ENCODE measurements at regions not wholly inside any gene's neighbourhood (a gene's known extent, or its start where the extent isn't known, plus 50 kb on each side); places are given as distances from the start of the nearest gene placed in this dataset.
A peak's percentile ranks its signal among the peaks of the same experiment; 100 is the strongest.

- TF ChIP-seq, protein P1, sequence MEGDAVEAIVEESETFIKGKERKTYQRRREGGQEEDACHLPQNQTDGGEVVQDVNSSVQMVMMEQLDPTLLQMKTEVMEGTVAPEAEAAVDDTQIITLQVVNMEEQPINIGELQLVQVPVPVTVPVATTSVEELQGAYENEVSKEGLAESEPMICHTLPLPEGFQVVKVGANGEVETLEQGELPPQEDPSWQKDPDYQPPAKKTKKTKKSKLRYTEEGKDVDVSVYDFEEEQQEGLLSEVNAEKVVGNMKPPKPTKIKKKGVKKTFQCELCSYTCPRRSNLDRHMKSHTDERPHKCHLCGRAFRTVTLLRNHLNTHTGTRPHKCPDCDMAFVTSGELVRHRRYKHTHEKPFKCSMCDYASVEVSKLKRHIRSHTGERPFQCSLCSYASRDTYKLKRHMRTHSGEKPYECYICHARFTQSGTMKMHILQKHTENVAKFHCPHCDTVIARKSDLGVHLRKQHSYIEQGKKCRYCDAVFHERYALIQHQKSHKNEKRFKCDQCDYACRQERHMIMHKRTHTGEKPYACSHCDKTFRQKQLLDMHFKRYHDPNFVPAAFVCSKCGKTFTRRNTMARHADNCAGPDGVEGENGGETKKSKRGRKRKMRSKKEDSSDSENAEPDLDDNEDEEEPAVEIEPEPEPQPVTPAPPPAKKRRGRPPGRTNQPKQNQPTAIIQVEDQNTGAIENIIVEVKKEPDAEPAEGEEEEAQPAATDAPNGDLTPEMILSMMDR (IDR thresholded peaks at IDR 0.05; ENCODE audit: low read depth, low read length): no peak
- no peak for DNase-seq
Measured at GRCh38 chr4:147136310-147136709, 190.6 kb upstream of the TTC29 start.

DNA sequence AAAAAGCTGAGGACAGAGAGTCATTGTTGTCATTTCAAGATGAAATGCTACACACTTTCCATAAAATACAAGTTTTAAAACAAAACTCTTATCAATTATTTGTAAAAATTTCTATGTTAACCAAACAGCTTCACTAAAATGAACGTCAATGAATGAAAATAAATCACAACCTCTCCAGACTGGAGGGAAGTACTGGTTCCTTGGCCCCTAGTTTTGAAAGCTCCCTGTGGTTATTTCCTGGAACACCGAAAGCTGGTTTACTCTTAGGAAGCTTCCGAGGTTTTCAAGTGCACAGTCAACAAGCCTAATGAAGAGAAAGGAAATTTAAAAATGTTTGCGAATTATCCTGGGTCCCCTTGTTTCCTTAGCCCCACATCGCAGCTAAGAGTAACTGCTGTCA, 191.1 kb upstream of the TTC29 start:
- no peak for DNase-seq
- H3K9me3 ChIP-seq (ENCODE audit: severe bottlenecking): no peaks in the 10 kb centered on the region
- H3K36me3 ChIP-seq: no peaks in the 10 kb centered on the region
- TF ChIP-seq, protein P1 (IDR thresholded peaks at IDR 0.05; ENCODE audit: low read depth, low read length): no peak
- no peak overlapping the region for H3K4me3 ChIP-seq (ENCODE audit: low read depth, low read length)
- no peaks in the 10 kb centered on the region for H3K27me3 ChIP-seq (ENCODE audit: insufficient read depth, low read depth, severe bottlenecking)
- H3K27ac ChIP-seq: peak overlapping the region; percentile 53

More at GRCh38 chr4:147136310-147136709, 190.6 kb upstream of the TTC29 start:
- Histone ChIP-seq H3K27me3 (ENCODE audit: insufficient read depth, low read depth, severe bottlenecking) (no peaks in the 10 kb centered on the region), H3K4me3 (ENCODE audit: low read depth, low read length) (no peak overlapping the region), H3K27ac (no peak overlapping the region), H3K36me3 (no peaks in the 10 kb centered on the region), H3K9me3 (ENCODE audit: severe bottlenecking) (no peaks in the 10 kb centered on the region)

DNA sequence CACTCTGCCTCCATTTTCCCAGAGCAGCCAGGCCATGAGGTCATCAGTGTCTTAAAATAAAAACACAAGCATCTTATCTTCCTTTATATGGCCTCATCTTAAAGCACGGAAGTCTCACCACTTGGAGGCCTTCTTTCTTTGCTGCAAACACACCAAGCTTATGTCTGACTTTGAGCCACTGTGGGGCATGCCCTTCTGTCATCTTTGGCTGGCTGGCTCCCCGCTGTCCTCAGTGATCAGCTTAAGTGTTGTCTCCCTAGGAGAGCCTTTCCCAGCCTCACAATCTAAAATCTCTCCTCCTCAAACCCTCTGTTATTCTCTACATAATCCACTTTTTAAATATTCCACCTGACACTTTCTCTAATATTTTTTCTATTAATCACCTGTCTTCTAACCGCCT, 191.6 kb upstream of the TTC29 start:
- Histone ChIP-seq H3K27ac (peak overlapping the region; percentile 53), H3K4me3 (ENCODE audit: low read depth, low read length) (no peak overlapping the region), H3K36me3 (no peaks in the 10 kb centered on the region), H3K9me3 (ENCODE audit: severe bottlenecking) (no peaks in the 10 kb centered on the region), H3K27me3 (ENCODE audit: insufficient read depth, low read depth, severe bottlenecking) (no peaks in the 10 kb centered on the region)
- TF ChIP-seq, protein P1 (IDR thresholded peaks at IDR 0.05; ENCODE audit: low read depth, low read length): no peak
- DNase-seq: peak; percentile 89

GRCh38 chr4:147138171-147138570, 192.5 kb upstream of the TTC29 start:
- DNase-seq: peak; percentile 44
- Histone ChIP-seq H3K36me3 (no peaks in the 10 kb centered on the region), H3K27me3 (ENCODE audit: insufficient read depth, low read depth, severe bottlenecking) (no peaks in the 10 kb centered on the region), H3K4me3 (ENCODE audit: low read depth, low read length) (no peak overlapping the region), H3K9me3 (ENCODE audit: severe bottlenecking) (no peaks in the 10 kb centered on the region), H3K27ac (no peak overlapping the region)
- TF ChIP-seq, protein P1 (IDR thresholded peaks at IDR 0.05; ENCODE audit: low read depth, low read length): no peak

DNA sequence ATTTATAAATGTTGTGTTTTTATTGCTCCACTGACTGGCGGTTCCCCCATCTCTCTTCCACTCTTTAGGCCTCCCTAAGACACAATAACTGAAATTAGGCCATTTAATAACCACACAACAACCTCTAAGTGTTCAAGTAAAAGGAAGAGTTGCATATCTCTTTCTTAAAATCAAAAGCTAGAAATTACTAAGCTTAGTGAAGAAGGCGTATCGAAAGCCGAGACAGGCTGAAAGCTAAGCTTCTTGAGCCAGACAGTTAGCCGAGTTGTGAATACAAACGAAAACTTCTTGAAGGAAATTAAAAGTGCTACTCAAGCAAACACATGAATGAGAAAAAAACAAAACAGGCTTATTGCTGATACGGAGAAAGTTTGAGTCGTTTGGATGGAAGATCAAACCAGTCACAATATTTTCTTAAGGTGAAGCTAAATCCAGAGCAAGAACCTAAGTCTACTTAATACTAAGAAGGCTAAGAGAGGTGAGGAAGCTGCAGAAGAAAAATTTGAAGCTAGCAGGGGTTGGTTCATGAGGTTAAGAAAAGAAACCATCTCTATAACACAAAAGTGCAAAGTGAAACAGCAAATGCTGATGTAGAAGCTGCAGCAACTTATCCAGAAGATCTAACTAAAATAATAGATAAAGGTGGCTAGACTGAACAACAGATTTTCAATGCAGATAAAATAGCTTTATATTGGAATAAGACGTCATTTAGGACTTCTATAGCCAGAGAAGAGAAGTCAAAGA, 194.0 kb upstream of the TTC29 start:
- H3K4me3 ChIP-seq (ENCODE audit: low read depth, low read length): no peak overlapping the region
- H3K27ac ChIP-seq: no peak overlapping the region
- no peaks in the 10 kb centered on the region for H3K36me3 ChIP-seq
- H3K27me3 ChIP-seq (ENCODE audit: insufficient read depth, low read depth, severe bottlenecking): no peaks in the 10 kb centered on the region
- H3K9me3 ChIP-seq (ENCODE audit: severe bottlenecking): no peaks in the 10 kb centered on the region
- TF ChIP-seq, protein P1 (IDR thresholded peaks at IDR 0.05; ENCODE audit: low read depth, low read length): no peak
- DNase-seq: no peak

DNA sequence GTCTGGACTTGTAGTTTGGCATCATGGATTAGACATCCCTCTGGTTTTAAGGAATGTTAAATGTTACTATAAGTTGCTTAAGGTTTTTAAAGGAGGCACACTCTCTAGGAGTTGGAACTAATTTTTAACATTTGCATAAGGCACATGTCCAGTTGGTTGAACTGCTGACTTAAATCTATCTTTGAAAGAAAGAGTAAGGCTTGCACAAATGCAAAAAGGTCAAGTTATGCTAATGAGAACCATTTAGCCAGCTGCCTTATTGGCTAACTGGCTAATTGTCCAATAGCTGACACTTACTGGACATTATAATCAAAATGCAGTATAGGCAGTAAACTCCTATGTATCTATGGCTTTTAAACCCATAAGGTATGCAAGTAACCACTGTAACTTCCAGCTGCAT, 206.1 kb upstream of the TTC29 start:
- no peak for DNase-seq
- Histone ChIP-seq H3K27ac (no peak overlapping the region), H3K9me3 (ENCODE audit: severe bottlenecking) (no peaks in the 10 kb centered on the region), H3K4me3 (ENCODE audit: low read depth, low read length) (no peak overlapping the region), H3K36me3 (no peaks in the 10 kb centered on the region), H3K27me3 (ENCODE audit: insufficient read depth, low read depth, severe bottlenecking) (no peaks in the 10 kb centered on the region)
- TF ChIP-seq, protein P1 (IDR thresholded peaks at IDR 0.05; ENCODE audit: low read depth, low read length): no peak
